Epidermal melanocyte (primary cell): ENCODE measurements at regions not wholly inside any gene's neighbourhood (a gene's known extent, or its start where the extent isn't known, plus 50 kb on each side); places are given as distances from the start of the nearest gene placed in this dataset.
"Not testable (repeated sequence)": the region's sequence is repeated elsewhere in the genome, so short reads cannot be mapped to it uniquely, and the experiment has no call there.

ENCODE experiments used
- DNase-seq: peaks from one replicate; pipeline ENCODE4 v3.0.0; 2011; ENCODE audit warnings: low spot score; ENCODE audit not compliant: insufficient read length

DNA sequence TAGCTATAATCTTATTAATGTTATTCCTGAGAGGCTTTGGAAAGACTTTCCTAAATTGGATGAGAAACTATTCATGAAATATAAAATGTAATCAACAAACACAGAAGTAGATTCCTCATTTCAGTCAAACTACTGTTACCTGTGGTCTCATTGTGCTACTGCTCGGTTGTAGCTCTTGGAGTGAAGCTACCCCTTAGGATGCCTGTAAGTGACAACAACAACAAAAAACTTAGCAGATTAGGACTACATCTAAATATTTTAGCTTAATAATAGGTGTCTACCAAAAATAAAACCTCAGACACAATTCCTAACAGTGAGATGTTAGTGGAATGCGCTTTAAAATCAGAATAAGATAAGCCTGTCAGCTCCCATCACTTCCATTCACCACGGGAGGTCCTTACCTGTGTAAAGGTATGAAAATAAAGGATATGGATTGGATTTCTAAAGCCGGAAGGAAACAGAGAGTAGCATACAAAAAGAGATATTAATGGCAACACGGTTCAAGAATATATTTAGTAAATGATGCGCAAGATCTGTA, 369.2 kb downstream of the OSTF1 start:
- no peak for DNase-seq

- DNase-seq = not testable (repeated sequence)
Observed at GRCh38 chr9:75459311-75459710, 371.0 kb downstream of the OSTF1 start.

GRCh38 chr9:75461183-75461582, 372.9 kb downstream of the OSTF1 start:
- no peak for DNase-seq

- DNase-seq = no peak
Observed at GRCh38 chr9:75462866-75463265, 374.6 kb downstream of the OSTF1 start.

DNA sequence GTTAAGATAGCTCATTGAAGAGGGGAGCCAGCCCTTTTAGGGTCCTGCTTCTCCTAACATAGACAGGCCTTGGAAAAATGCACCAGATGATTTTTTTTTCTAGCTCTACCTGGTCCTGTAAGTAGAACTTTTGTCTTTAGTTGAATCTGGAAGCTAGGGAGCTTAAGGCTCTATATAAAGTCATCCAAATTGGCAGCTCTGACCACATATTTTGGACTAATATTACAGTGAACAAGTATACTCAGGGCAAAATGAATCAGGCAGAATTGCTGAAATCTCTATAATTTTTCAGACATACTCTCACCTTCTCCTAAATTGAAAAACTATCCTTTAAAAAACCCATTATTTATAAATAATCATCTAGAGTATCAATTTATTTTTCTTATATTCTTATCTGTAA, 375.6 kb downstream of the OSTF1 start:
- no peak for DNase-seq

- DNase-seq = no peak
Observed at GRCh38 chr9:75464726-75465125, 376.4 kb downstream of the OSTF1 start.

DNA sequence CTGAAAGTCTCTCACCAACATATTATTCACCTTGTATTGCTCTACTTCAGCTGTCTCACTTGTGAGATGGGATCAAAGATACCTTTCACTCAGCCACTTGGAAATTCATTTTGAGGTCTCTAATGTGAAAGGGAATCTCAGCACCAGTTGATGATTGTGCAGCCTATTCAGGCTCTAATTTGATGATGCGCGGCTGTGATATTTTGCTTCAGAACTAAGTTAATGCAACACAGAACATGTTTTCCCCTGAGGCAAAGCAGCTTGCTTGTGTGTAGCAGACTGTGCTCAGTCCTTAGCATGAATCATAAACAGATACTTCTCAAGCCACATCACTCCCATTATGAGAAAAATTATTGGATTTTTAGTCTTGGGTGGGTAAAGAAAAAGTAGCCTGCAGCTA, 378.8 kb downstream of the OSTF1 start:
- no peak for DNase-seq

- no peak for DNase-seq
Observed at GRCh38 chr9:75471549-75472114, 383.3 kb downstream of the OSTF1 start.

GRCh38 chr9:75482566-75482965, 394.3 kb downstream of the OSTF1 start:
- no peak for DNase-seq

DNA sequence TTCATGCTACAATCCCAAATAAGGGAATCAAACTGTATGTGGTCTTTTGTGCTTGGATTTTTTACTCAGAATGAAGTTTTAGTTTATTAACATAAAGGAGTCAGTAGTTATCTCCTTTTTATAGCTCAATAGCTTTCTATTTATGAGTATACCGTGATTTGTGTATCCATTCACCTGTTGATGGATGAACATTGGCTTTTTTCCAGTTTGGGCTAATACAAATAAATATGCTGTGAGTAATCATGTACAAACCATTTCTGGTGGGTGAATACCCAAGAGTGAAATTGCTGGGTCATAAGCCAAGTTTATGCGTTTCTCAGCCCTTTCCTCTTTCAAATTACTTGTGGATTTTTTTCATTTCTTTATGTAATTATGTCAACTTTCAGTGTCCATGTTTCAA, 395.3 kb downstream of the OSTF1 start:
- DNase-seq = no peak

DNA sequence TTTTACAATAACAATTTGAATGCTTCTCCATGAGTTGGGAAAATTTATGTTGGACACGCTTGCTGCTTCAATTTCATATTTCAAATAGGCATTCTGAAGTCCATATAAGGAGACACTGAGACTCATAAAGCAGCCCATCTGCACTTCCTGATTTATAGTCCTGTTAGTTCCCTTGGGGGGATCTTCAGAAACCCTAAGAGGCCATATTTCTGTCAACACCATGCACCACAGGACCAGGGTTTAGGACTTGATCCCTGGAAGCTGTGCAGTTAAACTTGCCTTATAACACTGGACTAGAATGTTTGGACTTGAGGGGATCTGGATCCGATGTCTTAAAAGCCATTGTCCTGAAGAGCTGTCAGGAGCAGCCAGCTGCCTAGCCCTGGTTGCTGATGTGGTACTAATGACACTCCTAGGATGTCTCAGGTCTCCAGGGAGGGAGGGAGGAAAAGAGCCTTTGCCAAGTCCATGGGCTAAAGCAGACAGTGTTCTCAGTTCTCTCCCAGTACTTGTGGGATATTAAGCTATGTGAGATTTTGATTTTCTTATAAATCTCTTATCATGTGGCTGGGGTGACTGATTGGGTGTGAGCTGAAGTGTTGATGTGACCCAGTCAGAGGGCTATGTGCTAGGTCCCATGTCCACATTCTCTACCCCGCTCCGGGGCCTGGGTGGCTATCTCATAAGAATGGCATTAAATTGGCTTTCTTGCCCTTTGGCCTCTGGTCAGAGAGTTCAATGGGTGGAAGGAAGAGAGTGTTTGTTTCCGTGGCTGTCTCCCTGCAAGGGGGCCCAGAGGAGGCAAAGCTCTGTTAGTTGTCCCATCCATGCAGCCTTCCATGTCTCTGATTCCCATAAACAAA, 399.8 kb downstream of the OSTF1 start:
- DNase-seq = no peak

DNA sequence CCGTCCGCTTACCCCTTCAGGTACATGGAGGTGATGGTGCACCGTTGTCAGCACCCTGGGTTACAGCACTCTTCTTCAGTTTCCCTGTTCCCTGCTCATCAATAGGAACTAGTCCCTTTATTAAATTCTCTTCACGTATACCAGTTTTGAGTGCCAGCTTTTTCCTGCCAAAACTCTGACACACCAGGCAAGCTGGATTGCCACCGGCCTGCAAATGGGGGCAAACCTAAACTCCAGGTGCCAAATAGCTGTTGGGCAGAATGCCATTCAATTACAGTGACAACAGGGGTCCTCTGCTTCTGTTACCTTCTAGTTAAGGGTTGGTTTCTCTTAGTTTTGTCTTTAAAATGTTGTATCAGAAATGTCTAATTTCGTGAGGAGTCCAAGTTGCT, 400.4 kb downstream of the OSTF1 start:
- DNase-seq = no peak

DNA sequence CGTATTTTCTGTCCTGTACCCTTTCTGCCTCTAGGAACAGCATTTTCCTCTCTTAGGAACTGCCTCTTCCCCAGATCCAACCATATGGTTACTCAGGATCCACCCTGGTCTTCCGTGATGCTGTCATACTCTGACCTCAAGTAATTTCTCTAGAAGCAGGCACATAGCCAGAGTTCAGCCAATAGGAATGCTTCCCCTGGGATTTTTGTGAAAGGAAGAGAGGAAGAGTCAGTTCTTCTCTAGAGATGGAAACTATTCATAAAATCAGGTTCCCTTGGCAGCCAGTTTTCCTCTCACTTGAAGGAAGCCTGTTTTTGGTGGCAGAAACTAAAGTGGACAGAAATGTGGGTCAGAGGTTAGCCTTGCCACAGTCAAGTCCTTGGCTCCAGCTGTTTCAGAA, 400.1 kb upstream of the PCSK5 start:
- DNase-seq = no peak

GRCh38 chr9:75491533-75491932, 398.9 kb upstream of the PCSK5 start:
- no peak for DNase-seq

DNA sequence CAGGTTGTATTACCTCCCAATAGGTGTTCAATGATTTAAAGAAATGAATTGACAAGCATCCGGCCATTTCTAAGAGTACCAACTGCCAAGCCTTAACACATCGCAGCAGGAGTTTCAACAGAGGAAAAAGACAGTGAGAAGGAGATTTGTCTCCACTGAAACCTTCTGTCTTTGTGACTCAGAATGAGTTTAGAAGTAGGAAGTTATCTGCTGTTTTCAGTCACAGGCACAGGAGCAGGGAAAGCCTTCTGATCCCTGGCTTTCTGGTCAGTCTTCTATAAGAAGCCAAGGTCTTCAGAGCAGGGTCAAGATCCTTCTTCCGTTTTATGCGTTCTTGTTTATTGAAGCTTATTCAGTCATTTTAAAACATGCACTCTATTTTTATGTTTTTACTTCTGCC, 390.7 kb upstream of the PCSK5 start:
- DNase-seq = no peak

GRCh38 chr9:75500479-75500878, 390.0 kb upstream of the PCSK5 start:
- no peak for DNase-seq

DNA sequence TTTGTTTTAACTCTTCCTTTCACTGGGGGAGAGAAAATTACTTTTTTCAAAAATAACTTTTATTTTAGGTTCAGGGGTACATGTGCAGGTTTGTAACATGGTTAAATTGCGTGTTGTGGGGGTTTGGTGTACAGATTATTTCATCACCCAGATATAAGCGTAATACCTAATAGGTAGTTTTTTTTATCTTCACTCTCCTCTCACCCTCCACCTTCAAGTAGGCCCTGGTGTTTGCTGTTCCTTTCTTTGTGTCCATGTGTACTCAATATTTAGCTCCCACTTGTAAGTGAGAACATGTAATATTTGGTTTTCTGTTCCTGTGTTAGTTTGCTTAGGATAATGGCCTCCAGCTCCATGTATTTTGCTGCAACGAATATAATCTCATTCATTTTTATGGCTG, 389.5 kb upstream of the PCSK5 start:
- DNase-seq = not testable (repeated sequence)

DNA sequence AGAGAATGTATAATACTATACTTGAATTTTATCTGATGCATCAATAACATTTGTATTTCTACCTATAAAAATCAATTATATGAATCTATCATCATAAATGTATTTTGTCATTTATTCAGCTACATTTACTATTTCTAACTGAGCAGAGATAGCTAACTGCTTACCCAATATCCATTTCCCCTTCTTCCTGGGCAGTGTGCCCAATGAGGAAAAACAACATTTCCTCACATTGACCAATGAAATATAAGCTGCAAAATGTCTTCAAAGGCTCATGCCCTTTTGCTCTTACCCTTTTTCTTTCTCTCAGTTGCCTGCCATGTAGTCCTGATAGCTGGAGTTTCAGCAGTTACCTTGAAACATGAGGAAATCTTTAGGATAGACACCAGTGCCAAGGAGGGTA, 385.8 kb upstream of the PCSK5 start:
- no peak for DNase-seq

DNA sequence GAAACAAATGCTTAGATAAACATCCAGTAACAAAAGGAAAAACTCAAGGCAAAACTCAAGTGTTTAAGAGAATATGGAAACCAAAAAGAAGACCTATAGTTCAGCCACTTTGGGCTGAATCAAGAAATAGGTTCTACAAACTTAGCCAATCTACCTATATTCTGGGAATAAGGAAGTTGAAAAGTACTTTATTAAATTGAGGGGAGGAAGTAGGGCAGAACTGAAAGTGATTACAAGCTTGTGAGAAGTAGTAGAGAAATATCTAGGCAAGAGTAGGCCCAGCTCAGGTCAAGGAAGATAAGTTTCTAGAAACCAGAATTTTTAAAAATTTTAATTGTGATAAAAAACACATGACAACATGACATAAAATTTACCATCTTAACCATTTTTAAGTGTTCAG, 384.8 kb upstream of the PCSK5 start:
- no peak for DNase-seq

DNA sequence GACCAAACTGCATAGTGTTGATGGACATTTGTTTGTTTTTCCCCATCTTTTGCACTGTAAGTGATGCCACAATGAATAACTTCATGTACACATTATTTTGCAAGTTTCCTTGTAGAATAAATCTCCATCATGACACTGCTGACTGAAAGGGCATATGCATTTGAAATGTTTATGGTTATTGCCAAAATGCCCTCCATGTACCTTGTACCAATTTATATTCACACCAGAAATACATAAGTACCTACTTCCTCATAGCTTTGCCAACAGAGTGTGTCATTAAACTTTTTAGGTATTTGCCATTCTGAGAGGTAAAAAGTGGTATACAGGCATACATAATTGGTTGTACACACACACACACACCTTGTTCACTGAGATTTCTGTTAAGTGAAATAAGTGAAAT, 361.0 kb upstream of the PCSK5 start:
- DNase-seq = no peak

GRCh38 chr9:75531588-75531987, 358.9 kb upstream of the PCSK5 start:
- DNase-seq = no peak

DNA sequence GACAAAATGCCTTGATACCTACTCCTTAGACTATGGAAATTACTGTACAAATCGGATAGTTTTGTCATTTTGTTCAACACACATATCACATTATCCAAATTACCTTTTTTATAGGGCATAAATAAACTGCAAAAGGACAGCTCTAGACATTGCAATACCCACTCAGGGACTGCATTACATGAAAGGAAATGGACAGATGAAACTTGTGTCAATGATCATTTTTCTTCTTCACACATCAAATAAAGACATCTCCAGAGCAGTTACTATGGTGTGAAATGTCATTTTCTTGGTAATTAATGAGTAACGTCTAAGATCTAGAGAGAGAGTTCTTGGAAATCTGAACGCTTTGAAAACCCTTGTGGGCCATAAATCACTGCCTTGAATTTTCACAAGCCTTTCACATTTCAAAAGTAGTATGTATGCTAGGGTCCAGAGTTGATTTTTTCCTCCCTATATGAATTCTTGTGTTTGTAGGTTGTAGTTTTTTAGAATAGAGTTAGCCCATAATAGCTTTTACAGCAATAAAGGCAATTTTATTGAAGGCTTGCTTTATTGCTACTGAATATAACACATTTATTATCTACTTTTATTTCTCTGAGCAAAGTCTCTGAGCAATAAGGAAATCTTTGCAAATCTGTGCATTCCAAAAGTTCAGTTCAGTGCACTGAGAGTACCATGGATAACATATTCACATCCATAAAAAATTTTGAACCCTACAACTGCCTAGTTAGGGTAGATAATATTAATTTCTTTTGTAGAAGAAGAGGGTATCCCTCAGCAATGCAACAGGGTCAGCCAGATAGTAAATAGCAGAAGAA, 358.0 kb upstream of the PCSK5 start:
- no peak for DNase-seq
